Kidney (tissue), 13 donors: ENCODE measurements at regions not wholly inside any gene's neighbourhood (a gene's known extent, or its start where the extent isn't known, plus 50 kb on each side); places are given as distances from the start of the nearest gene placed in this dataset.

Experiments used
- DNase-seq, 5 donors: peaks; one replicate each; pipeline ENCODE4 v3.0.0-alpha.2; 2013 to 2020
- FAIRE-seq: peaks from 2 replicates; lab custom pipeline; 2012; peaks lifted over from hg19 to GRCh38; lab: Jason Lieb, UNC
- H3K27ac ChIP-seq, 2 donors: one replicate each; pipeline ENCODE4 v1.7.0; 2013; ENCODE audit warnings: low read depth in 2 of 2, low read length in 2 of 2, inconsistent platforms in 1 of 2
- H3K27me3 ChIP-seq: one replicate; pipeline ENCODE4 v1.7.1; 2013; ENCODE audit warnings: low read length, inconsistent platforms; ENCODE audit not compliant: control insufficient read depth, insufficient read depth
- H3K36me3 ChIP-seq, 3 donors: one replicate each; pipeline versions ENCODE4 v1.7.0 to v1.7.1; 2013; ENCODE audit warnings: low read length in 3 of 3, control low read depth in 1 of 3, inconsistent platforms in 1 of 3; ENCODE audit not compliant: insufficient read depth in 3 of 3, control insufficient read depth in 2 of 3
- H3K4me1 ChIP-seq, 3 donors: one replicate each; pipeline versions ENCODE4 v1.7.0 to v1.7.1; 2013; ENCODE audit warnings: low read length in 3 of 3, inconsistent platforms in 1 of 3, low read depth in 1 of 3; ENCODE audit not compliant: control insufficient read depth in 2 of 3, insufficient read depth in 2 of 3
- H3K4me3 ChIP-seq, 3 donors: one replicate each; pipeline versions ENCODE4 v1.7.0 to v1.8.1; 2013; ENCODE audit warnings: low read length in 3 of 3, control low read depth in 1 of 3, inconsistent platforms in 1 of 3
- H3K9ac ChIP-seq, 3 donors: one replicate each; pipeline versions ENCODE4 v1.7.0 to v1.7.1; 2013; ENCODE audit warnings: low read length in 3 of 3, control low read depth in 1 of 3, inconsistent platforms in 1 of 3
- H3K9me3 ChIP-seq, 3 donors: one replicate each; pipeline versions ENCODE4 v1.7.0 to v1.7.1; 2013; ENCODE audit warnings: low read length in 3 of 3, control low read depth in 1 of 3, inconsistent platforms in 1 of 3; ENCODE audit not compliant: control insufficient read depth in 2 of 3, insufficient read depth in 1 of 3
- CTCF ChIP-seq: IDR thresholded peaks from 3 replicates; pipeline ENCODE4 v1.5.1; 2012; ENCODE audit warnings: mild to moderate bottlenecking, moderate library complexity, borderline replicate concordance; ENCODE audit not compliant: insufficient read depth; ENCODE audit errors: extremely low read depth
- intact Hi-C: fragments of 100-400 bp; cut with DNase I; formaldehyde crosslinking; loops from one replicate; pipeline ENCODE4 v1.11.1; 2022
- donor health status: control.
- donor health status: control.
- donor health status: control.
- donor health status: control.
- donor health status: control.
- donor health status: DM: yes; HTN: yes; CAD: no.
- donor health status: Normal renal cell carcinoma (clear cell type).

- Histone ChIP-seq H3K4me1 (no peaks in the 10 kb centered on the region), H3K4me3 (no peak overlapping the region), H3K27me3 (no peaks in the 10 kb centered on the region), H3K9me3 (peaks cover 0 to 2% (median 0%) of the 10 kb centered on the region in 3 donors), H3K36me3 (no peaks in the 10 kb centered on the region), H3K27ac (no peak overlapping the region), H3K9ac (no peak overlapping the region)
- TF ChIP-seq CTCF, result no peak
- intact Hi-C loops, result no loop called here
- DNase-seq (no peak), FAIRE-seq (no peak)
Measured at GRCh38 chr16:85544668-85545067, 68.5 kb upstream of the GSE1 start.

- DNase-seq (no peak), FAIRE-seq (no peak)
- no peak for TF ChIP-seq CTCF
- H3K36me3 ChIP-seq, result no peaks in the 10 kb centered on the region
- peaks cover 0 to 1% (median 0%) of the 10 kb centered on the region in 3 donors for H3K4me1 ChIP-seq
- H3K9me3 ChIP-seq, result no peaks in the 10 kb centered on the region
- no peak overlapping the region for H3K9ac ChIP-seq
- no peak overlapping the region for H3K4me3 ChIP-seq
- H3K27me3 ChIP-seq, result no peaks in the 10 kb centered on the region
- intact Hi-C loops, result no loop called here
- H3K27ac ChIP-seq, result no peak overlapping the region
Measured at GRCh38 chr16:85545227-85545818, 67.8 kb upstream of the GSE1 start.

GRCh38 chr16:85546585-85547447 lies 66.3 kb upstream of the GSE1 start:
- Histone ChIP-seq H3K4me3 (no peak overlapping the region), H3K36me3 (no peaks in the 10 kb centered on the region), H3K9me3 (no peaks in the 10 kb centered on the region), H3K27ac (no peak overlapping the region), H3K4me1 (peaks cover 0 to 4% (median 0%) of the 10 kb centered on the region in 3 donors), H3K27me3 (no peaks in the 10 kb centered on the region), H3K9ac (no peak overlapping the region)
- intact Hi-C loops, result no loop called here
- FAIRE-seq, result no peak
- TF ChIP-seq CTCF, result no peak
- DNase-seq, result peak in 1 of 5 donors; percentile 46
